IMR-90 (cell line): ENCODE measurements at regions not wholly inside any gene's neighbourhood (a gene's known extent, or its start where the extent isn't known, plus 50 kb on each side); places are given as distances from the start of the nearest gene placed in this dataset.
"Not testable (repeated sequence)": the region's sequence is repeated elsewhere in the genome, so short reads cannot be mapped to it uniquely, and the experiment has no call there.

ENCODE experiments used
- ATAC-seq: fragments of 200-7000 bp; cut with Tn5 transposase; 2 replicates; pipeline ENCODE4 v1.9.1; 2020; ENCODE audit warnings: low read depth, mild to moderate bottlenecking, moderate library complexity
- BruUV-seq: library from RNA; stranded (reverse); fragments of 400-500 nt; replicated peaks from 2 replicates; lab custom pipeline; 2021; lab: Mats Ljungman, UMichigan
- CTCF ChIA-PET: fragments of 300-600 bp; formaldehyde crosslinking; extraction: SDS; loops from one replicate; lab custom pipeline; 2021; ENCODE audit warnings: antibody characterized with exemption; lab: Yijun Ruan, JAX
- POLR2A ChIA-PET: fragments of 300-600 bp; sonication (Branson Sonifier 250); formaldehyde crosslinking; loops from one replicate; lab custom pipeline; 2022; ENCODE audit warnings: antibody characterized with exemption; ENCODE audit not compliant: unreplicated experiment; lab: Charles Lee
- DNase-seq: peaks from one replicate; pipeline ENCODE4 v3.0.0; 2013
- H2AFZ ChIP-seq: replicated peaks from 2 replicates; pipeline ENCODE3; 2013; ENCODE audit warnings: low read length, mild to moderate bottlenecking; ENCODE audit not compliant: poor library complexity
- H2AK5ac ChIP-seq: 2 replicates; pipeline ENCODE4 v1.6.1; 2013; ENCODE audit warnings: low read depth, low read length, inconsistent platforms
- H2AK9ac ChIP-seq: replicated peaks from 2 replicates; pipeline ENCODE3; 2013; ENCODE audit warnings: mild to moderate bottlenecking, low read depth, low read length, moderate library complexity; ENCODE audit not compliant: poor library complexity
- H2BK120ac ChIP-seq: 2 replicates; pipeline ENCODE4 v1.6.1; 2013; ENCODE audit warnings: low read depth, low read length, inconsistent platforms
- H2BK15ac ChIP-seq: 3 replicates; pipeline ENCODE4 v1.6.1; 2013; ENCODE audit warnings: low read depth, low read length, inconsistent platforms
- H2BK20ac ChIP-seq: 2 replicates; pipeline ENCODE4 v1.6.1; 2013; ENCODE audit warnings: low read depth, mild to moderate bottlenecking, inconsistent platforms, low read length, moderate library complexity
- H2BK5ac ChIP-seq: 2 replicates; pipeline ENCODE4 v1.6.1; 2013; ENCODE audit warnings: mild to moderate bottlenecking, low read depth, low read length, inconsistent platforms; ENCODE audit not compliant: poor library complexity, severe bottlenecking
- H3K14ac ChIP-seq: replicated peaks from 2 replicates; pipeline ENCODE4 v1.6.1; 2013; ENCODE audit warnings: low read depth, low read length, inconsistent platforms
- H3K18ac ChIP-seq: 2 replicates; pipeline ENCODE4 v1.6.1; 2013; ENCODE audit warnings: low read depth, low read length, control low read depth
- H3K23ac ChIP-seq: 2 replicates; pipeline ENCODE4 v1.6.1; 2013; ENCODE audit warnings: low read depth, low read length, inconsistent platforms
- H3K27ac ChIP-seq: 2 replicates; pipeline ENCODE4 v1.5.1; 2013; ENCODE audit warnings: mild to moderate bottlenecking, control low read depth, low read length; ENCODE audit not compliant: insufficient read depth
- H3K27me3 ChIP-seq: 2 replicates; pipeline ENCODE4 v1.6.1; 2013; ENCODE audit warnings: low read length; ENCODE audit not compliant: control insufficient read depth, insufficient read depth
- H3K36me3 ChIP-seq: 2 replicates; pipeline ENCODE4 v1.6.1; 2013; ENCODE audit warnings: low read length, mixed read lengths; ENCODE audit not compliant: control insufficient read depth, insufficient read depth
- H3K4ac ChIP-seq: 2 replicates; pipeline ENCODE4 v1.6.1; 2013; ENCODE audit warnings: low read depth, low read length, inconsistent platforms
- H3K4me1 ChIP-seq: 2 replicates; pipeline ENCODE4 v1.6.1; 2013; ENCODE audit warnings: low read length, mixed read lengths; ENCODE audit not compliant: control insufficient read depth, insufficient read depth
- H3K4me2 ChIP-seq: 2 replicates; pipeline ENCODE4 v1.6.1; 2013; ENCODE audit warnings: low read depth, mild to moderate bottlenecking, control low read depth, low read length, moderate library complexity
- H3K4me3 ChIP-seq: 2 replicates; pipeline ENCODE4 v1.5.1; 2013; ENCODE audit warnings: low read depth, mild to moderate bottlenecking, control low read depth, low read length, moderate library complexity; ENCODE audit not compliant: insufficient read depth
- H3K56ac ChIP-seq: 2 replicates; pipeline ENCODE4 v1.6.1; 2013; ENCODE audit warnings: low read length, inconsistent platforms; ENCODE audit not compliant: insufficient read depth; ENCODE audit errors: extremely low read depth
- H3K79me1 ChIP-seq, 2 experiments: 2 replicates each; pipeline ENCODE4 v1.6.1; 2013; ENCODE audit warnings: low read length in 2 of 2, inconsistent platforms in 1 of 2, low read depth in 1 of 2
- H3K9ac ChIP-seq: 2 replicates; pipeline ENCODE4 v1.6.1; 2013; ENCODE audit warnings: low read depth, low read length, control low read depth
- H3K9me1 ChIP-seq: 2 replicates; pipeline ENCODE4 v1.6.1; 2013; ENCODE audit warnings: low read length, inconsistent platforms; ENCODE audit not compliant: insufficient read depth
- H3K9me3 ChIP-seq: 2 replicates; pipeline ENCODE4 v1.6.1; 2013; ENCODE audit warnings: low read length; ENCODE audit not compliant: control insufficient read depth, insufficient read depth
- H4K20me1 ChIP-seq: 2 replicates; pipeline ENCODE4 v1.6.1; 2013; ENCODE audit warnings: low read length, inconsistent platforms; ENCODE audit not compliant: insufficient read depth
- H4K5ac ChIP-seq: 2 replicates; pipeline ENCODE4 v1.6.1; 2013; ENCODE audit warnings: mild to moderate bottlenecking, low read depth, low read length, control low read depth
- H4K8ac ChIP-seq, 2 experiments: 2 replicates each; pipeline ENCODE4 v1.6.1; 2013; ENCODE audit warnings: low read depth in 2 of 2, low read length in 2 of 2, control low read depth in 1 of 2, inconsistent platforms in 1 of 2
- H4K91ac ChIP-seq: 2 replicates; pipeline ENCODE4 v1.6.1; 2013; ENCODE audit warnings: low read depth, low read length, inconsistent platforms; ENCODE audit not compliant: insufficient read depth
- WGBS, 2 experiments: methylation state at CpG; one replicate each; pipeline versions ENCODE4 v1.1.5 to v1.1.7; 2013; ENCODE audit warnings: missing lambda C conversion rate in 2 of 2; ENCODE audit not compliant: insufficient read length in 1 of 2; ENCODE audit errors: extremely low coverage in 2 of 2; 5-methylcytosine and 5-hydroxymethylcytosine counted together
- dilution Hi-C: fragments of 300-500 bp; cut with HindIII; formaldehyde crosslinking; loops from one replicate; pipeline ENCODE4 v1.14.3; 2018; ENCODE audit warnings: low sequenced_read_pairs; ENCODE audit not compliant: unreplicated experiment
- in situ Hi-C: fragments of 300-500 bp; cut with MboI; formaldehyde crosslinking; loops from 3 replicates; pipeline ENCODE4 v1.14.3; 2019; ENCODE audit warnings: low sequenced_read_pairs, inconsistent platforms, mixed read lengths
- intact Hi-C: fragments of 100-400 bp; cut with micrococcal nuclease; formaldehyde crosslinking; loops from 2 replicates; pipeline ENCODE4 v1.10.0; 2022

DNA sequence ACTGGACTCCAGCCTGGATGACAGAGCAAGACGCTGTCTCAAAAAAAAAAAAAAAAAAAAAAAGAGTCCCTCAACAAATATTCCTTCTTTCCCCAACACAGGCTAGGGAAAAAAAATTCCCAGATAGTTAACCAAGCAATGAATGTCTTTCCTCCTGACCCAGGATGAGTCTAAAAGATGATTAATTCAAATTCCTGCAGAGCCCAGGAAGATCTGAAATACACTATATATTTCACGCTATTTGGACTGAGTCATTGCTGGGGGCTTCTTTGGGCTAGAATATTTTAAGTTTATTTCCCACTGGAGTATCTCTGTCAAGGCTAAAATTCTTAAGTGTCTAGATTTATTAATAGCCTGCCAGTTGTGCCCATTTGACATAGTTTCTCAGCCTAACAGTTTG is 90.4 kb upstream of the OSBPL11 start:
- H2BK20ac ChIP-seq, H4K8ac ChIP-seq, intact Hi-C loops, H3K79me1 ChIP-seq, H4K91ac ChIP-seq, H2BK15ac ChIP-seq, dilution Hi-C loops, POLR2A ChIA-PET, H3K4ac ChIP-seq, H2AFZ ChIP-seq, H4K5ac ChIP-seq, H3K56ac ChIP-seq, H2BK5ac ChIP-seq, BruUV-seq, DNase-seq, H3K27ac ChIP-seq, in situ Hi-C loops, H3K4me2 ChIP-seq, CTCF ChIA-PET, H3K4me3 ChIP-seq, H4K20me1 ChIP-seq, H3K4me1 ChIP-seq, H2AK5ac ChIP-seq, H2AK9ac ChIP-seq, H2BK120ac ChIP-seq, ATAC-seq, H3K9me1 ChIP-seq, H3K18ac ChIP-seq, H3K14ac ChIP-seq, H3K9me3 ChIP-seq, H3K36me3 ChIP-seq, H3K27me3 ChIP-seq, H3K23ac ChIP-seq, H3K9ac ChIP-seq: not testable (repeated sequence)
- no CpG with 5 or more reads among the region's 2 CpGs for WGBS, 2 experiments
